ENCODE measurements at regions not wholly inside any gene's neighbourhood (a gene's known extent, or its start where the extent isn't known, plus 50 kb on each side); places are given as distances from the start of the nearest gene placed in this dataset.

DNA sequence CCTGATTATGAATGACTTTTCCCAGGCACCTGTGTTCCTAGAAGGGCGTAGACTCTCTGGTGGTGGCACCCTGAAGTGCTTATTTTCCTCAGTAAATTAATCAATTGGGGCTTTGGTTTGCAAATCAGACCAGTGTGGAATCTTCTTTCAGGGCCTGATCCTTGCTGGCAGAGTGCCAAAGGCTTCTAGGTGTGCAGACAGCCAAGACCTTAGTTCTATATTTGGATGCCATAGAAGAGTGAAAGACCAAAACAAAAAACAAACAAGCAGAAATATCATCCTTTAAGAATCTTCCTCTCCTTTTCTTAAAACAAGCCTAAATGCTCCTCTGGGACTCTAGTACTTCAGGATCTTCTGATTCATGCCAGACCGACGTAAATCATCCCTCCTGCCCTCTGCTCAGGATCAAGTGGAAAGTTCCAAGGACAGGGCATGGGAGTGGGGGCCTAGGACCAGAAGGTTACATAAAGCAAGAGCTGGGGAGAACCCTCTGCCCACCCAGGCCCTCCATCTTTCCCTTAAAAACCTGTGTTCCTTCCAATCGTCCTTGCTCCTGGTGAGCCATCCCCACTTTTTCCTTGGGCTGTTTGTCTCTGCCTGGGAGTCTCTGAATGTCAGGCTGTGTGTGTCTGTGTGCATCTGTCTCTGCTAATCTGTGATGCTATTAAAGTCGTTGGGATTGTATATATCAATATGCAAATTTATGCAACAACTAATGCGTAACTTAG lies 70.5 kb upstream of the MYLIP start:
- Histone ChIP-seq H3K27ac (ENCODE audit: low read depth, low read length) (no peak overlapping the region), H3F3A (ENCODE audit: control insufficient read depth, insufficient read depth) (no peaks in the 10 kb centered on the region), H3K27me3 (ENCODE audit: control insufficient read depth, low read length) (no peaks in the 10 kb centered on the region), H4K20me1 (ENCODE audit: control insufficient read depth, insufficient read depth, low read depth, low read length) (no peaks in the 10 kb centered on the region), H3K4me2 (ENCODE audit: low read length) (no peak overlapping the region), H3K79me2 (ENCODE audit: control insufficient read depth, low read length) (no peaks in the 10 kb centered on the region), H3K9me3 (ENCODE audit: control insufficient read depth, insufficient read depth, low read length) (no peaks in the 10 kb centered on the region), H3K4me1 (ENCODE audit: control insufficient read depth, low read length) (peaks cover 24% of the 10 kb centered on the region), H3K9me2 (replicated peaks; ENCODE audit: control insufficient read depth, low read length) (no peaks in the 10 kb centered on the region), H3K36me3 (ENCODE audit: control insufficient read depth, low read length) (no peaks in the 10 kb centered on the region), H3K4me3 (ENCODE audit: low read length) (no peak overlapping the region)
- TF ChIP-seq EZH2phosphoT487 (IDR thresholded peaks at IDR 0.05; ENCODE audit: borderline replicate concordance, low read length), result no peak
- TF ChIP-seq, protein P1, sequence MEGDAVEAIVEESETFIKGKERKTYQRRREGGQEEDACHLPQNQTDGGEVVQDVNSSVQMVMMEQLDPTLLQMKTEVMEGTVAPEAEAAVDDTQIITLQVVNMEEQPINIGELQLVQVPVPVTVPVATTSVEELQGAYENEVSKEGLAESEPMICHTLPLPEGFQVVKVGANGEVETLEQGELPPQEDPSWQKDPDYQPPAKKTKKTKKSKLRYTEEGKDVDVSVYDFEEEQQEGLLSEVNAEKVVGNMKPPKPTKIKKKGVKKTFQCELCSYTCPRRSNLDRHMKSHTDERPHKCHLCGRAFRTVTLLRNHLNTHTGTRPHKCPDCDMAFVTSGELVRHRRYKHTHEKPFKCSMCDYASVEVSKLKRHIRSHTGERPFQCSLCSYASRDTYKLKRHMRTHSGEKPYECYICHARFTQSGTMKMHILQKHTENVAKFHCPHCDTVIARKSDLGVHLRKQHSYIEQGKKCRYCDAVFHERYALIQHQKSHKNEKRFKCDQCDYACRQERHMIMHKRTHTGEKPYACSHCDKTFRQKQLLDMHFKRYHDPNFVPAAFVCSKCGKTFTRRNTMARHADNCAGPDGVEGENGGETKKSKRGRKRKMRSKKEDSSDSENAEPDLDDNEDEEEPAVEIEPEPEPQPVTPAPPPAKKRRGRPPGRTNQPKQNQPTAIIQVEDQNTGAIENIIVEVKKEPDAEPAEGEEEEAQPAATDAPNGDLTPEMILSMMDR (IDR thresholded peaks at IDR 0.05; ENCODE audit: low read depth, low read length, poor library complexity, severe bottlenecking), result no peak

DNA sequence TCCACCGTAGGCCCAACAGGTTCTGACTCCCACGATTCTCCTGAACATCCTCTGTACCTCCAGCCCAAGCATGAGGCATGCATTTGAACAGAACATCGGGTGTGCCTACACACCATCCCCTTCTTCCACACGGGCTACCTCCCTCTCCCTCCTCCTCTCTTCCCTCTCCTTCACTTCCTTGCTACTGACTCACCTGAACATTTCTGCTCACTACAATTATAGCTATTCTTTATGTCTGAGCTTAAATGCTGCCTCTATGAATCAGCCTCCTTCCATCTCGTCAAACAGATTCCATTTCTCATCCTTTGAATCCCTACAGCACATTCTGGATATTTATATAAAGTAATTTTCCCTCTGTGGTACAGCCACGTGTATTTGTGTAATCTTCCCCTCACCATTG lies 71.4 kb upstream of the MYLIP start:
- no peak for TF ChIP-seq EZH2phosphoT487 (IDR thresholded peaks at IDR 0.05; ENCODE audit: borderline replicate concordance, low read length)
- TF ChIP-seq, protein P1 (IDR thresholded peaks at IDR 0.05; ENCODE audit: low read depth, low read length, poor library complexity, severe bottlenecking), result no peak
- Histone ChIP-seq H3K27me3 (ENCODE audit: control insufficient read depth, low read length) (no peaks in the 10 kb centered on the region), H3K79me2 (ENCODE audit: control insufficient read depth, low read length) (no peaks in the 10 kb centered on the region), H3K36me3 (ENCODE audit: control insufficient read depth, low read length) (no peaks in the 10 kb centered on the region), H3K4me1 (ENCODE audit: control insufficient read depth, low read length) (peaks cover 24% of the 10 kb centered on the region), H3K9me2 (replicated peaks; ENCODE audit: control insufficient read depth, low read length) (no peaks in the 10 kb centered on the region), H3K4me2 (ENCODE audit: low read length) (no peak overlapping the region), H3K4me3 (ENCODE audit: low read length) (no peak overlapping the region), H3K27ac (ENCODE audit: low read depth, low read length) (no peak overlapping the region), H4K20me1 (ENCODE audit: control insufficient read depth, insufficient read depth, low read depth, low read length) (no peaks in the 10 kb centered on the region), H3F3A (ENCODE audit: control insufficient read depth, insufficient read depth) (no peaks in the 10 kb centered on the region), H3K9me3 (ENCODE audit: control insufficient read depth, insufficient read depth, low read length) (no peaks in the 10 kb centered on the region)

DNA sequence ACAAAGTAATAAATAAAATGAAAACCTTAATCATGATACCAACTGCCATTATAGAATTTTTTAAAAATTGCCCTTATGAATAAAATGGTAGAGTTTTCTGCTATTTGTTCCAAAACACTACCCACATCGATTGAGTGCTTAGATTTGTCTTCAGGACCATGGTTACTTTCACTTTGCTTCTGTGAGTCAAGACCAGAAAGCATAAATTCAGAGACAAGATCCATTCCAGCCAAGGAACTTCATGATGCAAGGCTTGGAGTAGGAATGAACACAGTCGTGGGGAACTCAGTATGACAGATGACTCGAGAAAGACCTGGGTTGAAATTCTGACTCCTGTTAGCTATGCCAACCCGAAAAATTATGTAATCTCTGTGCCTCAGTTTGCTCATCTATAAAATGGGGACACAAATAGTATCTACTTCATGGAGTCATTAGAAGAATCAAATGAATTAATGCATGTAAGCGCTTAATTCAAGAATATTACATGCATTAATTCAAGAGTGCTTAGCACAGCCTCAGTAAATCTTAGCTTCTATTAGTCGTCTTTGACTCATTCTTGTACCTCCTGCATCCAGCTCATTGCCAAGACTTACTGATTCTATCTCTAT lies 72.5 kb upstream of the MYLIP start:
- Histone ChIP-seq H3K9me3 (ENCODE audit: control insufficient read depth, insufficient read depth, low read length) (no peaks in the 10 kb centered on the region), H3K27ac (ENCODE audit: low read depth, low read length) (no peak overlapping the region), H3K79me2 (ENCODE audit: control insufficient read depth, low read length) (no peaks in the 10 kb centered on the region), H3K27me3 (ENCODE audit: control insufficient read depth, low read length) (no peaks in the 10 kb centered on the region), H4K20me1 (ENCODE audit: control insufficient read depth, insufficient read depth, low read depth, low read length) (no peaks in the 10 kb centered on the region), H3K9me2 (replicated peaks; ENCODE audit: control insufficient read depth, low read length) (no peaks in the 10 kb centered on the region), H3K4me2 (ENCODE audit: low read length) (no peak overlapping the region), H3K4me3 (ENCODE audit: low read length) (no peak overlapping the region), H3K4me1 (ENCODE audit: control insufficient read depth, low read length) (peaks cover 24% of the 10 kb centered on the region), H3F3A (ENCODE audit: control insufficient read depth, insufficient read depth) (no peaks in the 10 kb centered on the region), H3K36me3 (ENCODE audit: control insufficient read depth, low read length) (no peaks in the 10 kb centered on the region)
- TF ChIP-seq EZH2phosphoT487 (IDR thresholded peaks at IDR 0.05; ENCODE audit: borderline replicate concordance, low read length), result no peak
- TF ChIP-seq, protein P1 (IDR thresholded peaks at IDR 0.05; ENCODE audit: low read depth, low read length, poor library complexity, severe bottlenecking), result no peak

Measured in DOHH2 (cell line).